GM23338 (cell line): ENCODE measurements at regions not wholly inside any gene's neighbourhood (a gene's known extent, or its start where the extent isn't known, plus 50 kb on each side); places are given as distances from the start of the nearest gene placed in this dataset.

ENCODE experiments used
- CREB1 ChIP-seq: fragments of 250-450 bp; sonication (Bioruptor Pico); IDR thresholded peaks from 2 replicates; pipeline ENCODE4 v1.5.0; 2020; ENCODE audit warnings: low read depth, mild to moderate bottlenecking, moderate library complexity
- CTCF ChIP-seq, 2 experiments: fragments of 200-600 bp in 1 of 2; sonication (generic) in 1 of 2; conservative IDR thresholded peaks; 2 replicates each; pipeline versions ENCODE4 v1.5.1 to v1.6.1; 2016 to 2017; ENCODE audit warnings: antibody characterized with exemption in 2 of 2, low read depth in 2 of 2, mild to moderate bottlenecking in 2 of 2, moderate library complexity in 1 of 2
- EZH2 ChIP-seq: fragments of 200-600 bp; sonication (generic); IDR thresholded peaks from one replicate; pipeline ENCODE4 v1.8.0; 2017; ENCODE audit warnings: antibody characterized with exemption, mild to moderate bottlenecking, low read depth; ENCODE audit not compliant: unreplicated experiment
- EZH2phosphoT487 ChIP-seq: fragments of 200-600 bp; sonication (generic); IDR thresholded peaks from one replicate; pipeline ENCODE4 v1.8.1; 2018; ENCODE audit warnings: antibody characterized with exemption; ENCODE audit not compliant: unreplicated experiment
- JUNB ChIP-seq: IDR thresholded peaks from one replicate; pipeline ENCODE4 v1.6.1; 2016; ENCODE audit warnings: antibody characterized with exemption; ENCODE audit not compliant: unreplicated experiment
- POLR2AphosphoS5 ChIP-seq: IDR thresholded peaks from 2 replicates; pipeline ENCODE4 v1.6.1; 2016; ENCODE audit warnings: antibody characterized with exemption, low read depth
- REST ChIP-seq: IDR thresholded peaks from one replicate; pipeline ENCODE4 v1.6.1; 2018; ENCODE audit warnings: antibody characterized with exemption; ENCODE audit not compliant: unreplicated experiment
- STAT1 ChIP-seq: IDR thresholded peaks from one replicate; pipeline ENCODE4 v1.6.1; 2016; ENCODE audit warnings: antibody characterized with exemption; ENCODE audit not compliant: unreplicated experiment
- ZNF114 ChIP-seq: fragments of 250-450 bp; sonication (Bioruptor Pico); IDR thresholded peaks from 2 replicates; pipeline ENCODE4 v1.5.0; 2020; ENCODE audit warnings: mild to moderate bottlenecking, moderate library complexity
- ZNF331 ChIP-seq: fragments of 250-450 bp; sonication (Bioruptor Pico); IDR thresholded peaks from 2 replicates; pipeline ENCODE4 v1.5.0; 2020; ENCODE audit warnings: low read depth, mild to moderate bottlenecking, moderate library complexity
- TF ChIP-seq, protein P1 (sequence below): IDR thresholded peaks from 2 replicates; pipeline ENCODE4 v1.6.1; 2016; ENCODE audit warnings: antibody characterized with exemption
- TF ChIP-seq, protein P2 (sequence below): fragments of 250-450 bp; sonication (Bioruptor Pico); IDR thresholded peaks from 2 replicates; pipeline ENCODE4 v1.5.0; 2020; ENCODE audit warnings: mild to moderate bottlenecking, moderate library complexity

DNA sequence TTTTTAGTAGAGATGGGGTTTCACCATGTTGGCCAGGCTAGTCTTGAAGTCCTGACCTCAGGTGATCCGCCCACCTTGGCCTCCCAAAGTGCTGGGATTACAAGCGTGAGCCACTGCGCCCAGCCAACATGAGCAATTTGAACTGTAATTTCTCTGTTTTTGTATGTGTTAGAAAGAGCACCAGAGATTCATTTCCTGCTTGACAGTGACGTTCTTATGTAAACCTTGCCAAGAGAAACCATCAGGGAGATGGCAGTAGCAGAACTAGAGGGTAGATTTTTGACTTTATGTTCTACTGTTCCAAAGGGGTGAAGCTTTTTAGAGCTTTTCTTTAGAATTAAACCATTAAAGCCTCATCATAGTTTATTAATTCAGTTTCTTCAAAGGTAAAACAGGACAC is 148.1 kb upstream of the UMPS start:
- no peak for TF ChIP-seq CTCF (conservative IDR thresholded peaks at IDR 0.05; ENCODE audit: low read depth in 2 of 2)
- TF ChIP-seq POLR2AphosphoS5: no peak
- TF ChIP-seq EZH2phosphoT487: no peak
- TF ChIP-seq ZNF114 (CRISPR knock-in tag): no peak
- TF ChIP-seq CREB1 (CRISPR knock-in tag): no peak
- TF ChIP-seq REST: no peak
- TF ChIP-seq EZH2: no peak
- TF ChIP-seq ZNF331: no peak
- TF ChIP-seq STAT1: no peak
- TF ChIP-seq, protein P1, sequence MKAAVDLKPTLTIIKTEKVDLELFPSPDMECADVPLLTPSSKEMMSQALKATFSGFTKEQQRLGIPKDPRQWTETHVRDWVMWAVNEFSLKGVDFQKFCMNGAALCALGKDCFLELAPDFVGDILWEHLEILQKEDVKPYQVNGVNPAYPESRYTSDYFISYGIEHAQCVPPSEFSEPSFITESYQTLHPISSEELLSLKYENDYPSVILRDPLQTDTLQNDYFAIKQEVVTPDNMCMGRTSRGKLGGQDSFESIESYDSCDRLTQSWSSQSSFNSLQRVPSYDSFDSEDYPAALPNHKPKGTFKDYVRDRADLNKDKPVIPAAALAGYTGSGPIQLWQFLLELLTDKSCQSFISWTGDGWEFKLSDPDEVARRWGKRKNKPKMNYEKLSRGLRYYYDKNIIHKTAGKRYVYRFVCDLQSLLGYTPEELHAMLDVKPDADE: no peak
- TF ChIP-seq JUNB: no peak
- TF ChIP-seq, protein P2, sequence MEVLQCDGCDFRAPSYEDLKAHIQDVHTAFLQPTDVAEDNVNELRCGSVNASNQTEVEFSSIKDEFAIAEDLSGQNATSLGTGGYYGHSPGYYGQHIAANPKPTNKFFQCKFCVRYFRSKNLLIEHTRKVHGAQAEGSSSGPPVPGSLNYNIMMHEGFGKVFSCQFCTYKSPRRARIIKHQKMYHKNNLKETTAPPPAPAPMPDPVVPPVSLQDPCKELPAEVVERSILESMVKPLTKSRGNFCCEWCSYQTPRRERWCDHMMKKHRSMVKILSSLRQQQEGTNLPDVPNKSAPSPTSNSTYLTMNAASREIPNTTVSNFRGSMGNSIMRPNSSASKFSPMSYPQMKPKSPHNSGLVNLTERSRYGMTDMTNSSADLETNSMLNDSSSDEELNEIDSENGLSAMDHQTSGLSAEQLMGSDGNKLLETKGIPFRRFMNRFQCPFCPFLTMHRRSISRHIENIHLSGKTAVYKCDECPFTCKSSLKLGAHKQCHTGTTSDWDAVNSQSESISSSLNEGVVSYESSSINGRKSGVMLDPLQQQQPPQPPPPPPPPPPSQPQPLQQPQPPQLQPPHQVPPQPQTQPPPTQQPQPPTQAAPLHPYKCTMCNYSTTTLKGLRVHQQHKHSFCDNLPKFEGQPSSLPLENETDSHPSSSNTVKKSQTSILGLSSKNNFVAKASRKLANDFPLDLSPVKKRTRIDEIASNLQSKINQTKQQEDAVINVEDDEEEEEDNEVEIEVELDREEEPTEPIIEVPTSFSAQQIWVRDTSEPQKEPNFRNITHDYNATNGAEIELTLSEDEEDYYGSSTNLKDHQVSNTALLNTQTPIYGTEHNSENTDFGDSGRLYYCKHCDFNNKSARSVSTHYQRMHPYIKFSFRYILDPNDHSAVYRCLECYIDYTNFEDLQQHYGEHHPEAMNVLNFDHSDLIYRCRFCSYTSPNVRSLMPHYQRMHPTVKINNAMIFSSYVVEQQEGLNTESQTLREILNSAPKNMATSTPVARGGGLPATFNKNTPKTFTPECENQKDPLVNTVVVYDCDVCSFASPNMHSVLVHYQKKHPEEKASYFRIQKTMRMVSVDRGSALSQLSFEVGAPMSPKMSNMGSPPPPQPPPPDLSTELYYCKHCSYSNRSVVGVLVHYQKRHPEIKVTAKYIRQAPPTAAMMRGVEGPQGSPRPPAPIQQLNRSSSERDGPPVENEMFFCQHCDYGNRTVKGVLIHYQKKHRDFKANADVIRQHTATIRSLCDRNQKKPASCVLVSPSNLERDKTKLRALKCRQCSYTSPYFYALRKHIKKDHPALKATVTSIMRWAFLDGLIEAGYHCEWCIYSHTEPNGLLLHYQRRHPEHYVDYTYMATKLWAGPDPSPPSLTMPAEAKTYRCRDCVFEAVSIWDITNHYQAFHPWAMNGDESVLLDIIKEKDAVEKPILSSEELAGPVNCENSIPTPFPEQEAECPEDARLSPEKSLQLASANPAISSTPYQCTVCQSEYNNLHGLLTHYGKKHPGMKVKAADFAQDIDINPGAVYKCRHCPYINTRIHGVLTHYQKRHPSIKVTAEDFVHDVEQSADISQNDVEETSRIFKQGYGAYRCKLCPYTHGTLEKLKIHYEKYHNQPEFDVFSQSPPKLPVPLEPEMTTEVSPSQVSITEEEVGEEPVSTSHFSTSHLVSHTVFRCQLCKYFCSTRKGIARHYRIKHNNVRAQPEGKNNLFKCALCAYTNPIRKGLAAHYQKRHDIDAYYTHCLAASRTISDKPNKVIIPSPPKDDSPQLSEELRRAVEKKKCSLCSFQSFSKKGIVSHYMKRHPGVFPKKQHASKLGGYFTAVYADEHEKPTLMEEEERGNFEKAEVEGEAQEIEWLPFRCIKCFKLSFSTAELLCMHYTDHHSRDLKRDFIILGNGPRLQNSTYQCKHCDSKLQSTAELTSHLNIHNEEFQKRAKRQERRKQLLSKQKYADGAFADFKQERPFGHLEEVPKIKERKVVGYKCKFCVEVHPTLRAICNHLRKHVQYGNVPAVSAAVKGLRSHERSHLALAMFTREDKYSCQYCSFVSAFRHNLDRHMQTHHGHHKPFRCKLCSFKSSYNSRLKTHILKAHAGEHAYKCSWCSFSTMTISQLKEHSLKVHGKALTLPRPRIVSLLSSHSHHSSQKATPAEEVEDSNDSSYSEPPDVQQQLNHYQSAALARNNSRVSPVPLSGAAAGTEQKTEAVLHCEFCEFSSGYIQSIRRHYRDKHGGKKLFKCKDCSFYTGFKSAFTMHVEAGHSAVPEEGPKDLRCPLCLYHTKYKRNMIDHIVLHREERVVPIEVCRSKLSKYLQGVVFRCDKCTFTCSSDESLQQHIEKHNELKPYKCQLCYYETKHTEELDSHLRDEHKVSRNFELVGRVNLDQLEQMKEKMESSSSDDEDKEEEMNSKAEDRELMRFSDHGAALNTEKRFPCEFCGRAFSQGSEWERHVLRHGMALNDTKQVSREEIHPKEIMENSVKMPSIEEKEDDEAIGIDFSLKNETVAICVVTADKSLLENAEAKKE (CRISPR knock-in tag): no peak
